ENCODE measurements at regions not wholly inside any gene's neighbourhood (a gene's known extent, or its start where the extent isn't known, plus 50 kb on each side); places are given as distances from the start of the nearest gene placed in this dataset.

GRCh38 chr7:79775911-79776310 is 322.4 kb upstream of the MAGI2 start:
- H3K9me3 ChIP-seq (replicated peaks; ENCODE audit: control insufficient read depth, insufficient read depth, low read length), result no peaks in the 10 kb centered on the region
- no peak for TF ChIP-seq POLR2AphosphoS5 (IDR thresholded peaks at IDR 0.05; ENCODE audit: insufficient read depth, low read depth, low read length)
- no peak overlapping the region for H2AFZ ChIP-seq (ENCODE audit: low read depth, low read length)
- no peak overlapping the region for H3K4me2 ChIP-seq (ENCODE audit: insufficient read depth, low read length)
- H3K79me2 ChIP-seq (ENCODE audit: control insufficient read depth, insufficient read depth, low read length), result no peaks in the 10 kb centered on the region
- ChIA-PET POLR2A (no interaction called here), CTCF (no interaction called here)
- intact Hi-C loops (cut with micrococcal nuclease) (no loop called here), dilution Hi-C loops (cut with MboI; ENCODE audit: extremely low pct_ligation_motif_present, low sequenced_read_pairs) (no loop called here)
- no peaks in the 10 kb centered on the region for H4K20me1 ChIP-seq (replicated peaks; ENCODE audit: control insufficient read depth, extremely low read depth, insufficient read depth, low read length)
- no peak overlapping the region for H3K27ac ChIP-seq (ENCODE audit: insufficient read depth, low read depth, low read length)
- H3K4me1 ChIP-seq (ENCODE audit: control insufficient read depth, extremely low read depth, insufficient read depth, low read length), result no peaks in the 10 kb centered on the region
- no peaks in the 10 kb centered on the region for H3K27me3 ChIP-seq (ENCODE audit: control insufficient read depth in 2 of 2, insufficient read depth in 2 of 2, low read length in 2 of 2)
- no peak overlapping the region for H3K9ac ChIP-seq (replicated peaks; ENCODE audit: extremely low read depth, insufficient read depth, low read length)
- BruUV-seq (replicated peaks), result no TSS peak
- DNase-seq (ENCODE audit: low read depth, low spot score) (no peak), FAIRE-seq (no peak)
- H3K4me3 ChIP-seq (replicated peaks in 1 of 3; ENCODE audit: insufficient read depth in 1 of 3, low read depth in 1 of 3, low read length in 3 of 3), result no peak overlapping the region
- H3K36me3 ChIP-seq (ENCODE audit: control insufficient read depth in 2 of 2, extremely low read depth in 1 of 2, insufficient read depth in 2 of 2, low read length in 2 of 2), result no peaks in the 10 kb centered on the region
- H3K9me1 ChIP-seq (replicated peaks; ENCODE audit: control insufficient read depth, extremely low read depth, insufficient read depth, low read length), result no peaks in the 10 kb centered on the region

GRCh38 chr7:79774150-79774549 is 320.7 kb upstream of the MAGI2 start:
- CTCF ChIA-PET, result interaction anchor here (1.1 kb wide), 1 partner anchor 8 kb away, joined by 3 read pairs; no protein-coding TSS in a partner anchor
- no peak for FAIRE-seq

More at GRCh38 chr7:79774150-79774549, 320.7 kb upstream of the MAGI2 start:
- no peaks in the 10 kb centered on the region for H3K79me2 ChIP-seq (ENCODE audit: control insufficient read depth, insufficient read depth, low read length)
- H3K9me1 ChIP-seq (replicated peaks; ENCODE audit: control insufficient read depth, extremely low read depth, insufficient read depth, low read length), result no peaks in the 10 kb centered on the region
- H3K4me1 ChIP-seq (ENCODE audit: control insufficient read depth, extremely low read depth, insufficient read depth, low read length), result no peaks in the 10 kb centered on the region
- no peak overlapping the region for H3K27ac ChIP-seq (ENCODE audit: insufficient read depth, low read depth, low read length)
- H3K9ac ChIP-seq (replicated peaks; ENCODE audit: extremely low read depth, insufficient read depth, low read length), result no peak overlapping the region
- no peaks in the 10 kb centered on the region for H4K20me1 ChIP-seq (replicated peaks; ENCODE audit: control insufficient read depth, extremely low read depth, insufficient read depth, low read length)
- dilution Hi-C loops (cut with MboI; ENCODE audit: extremely low pct_ligation_motif_present, low sequenced_read_pairs) (no loop called here), intact Hi-C loops (cut with micrococcal nuclease) (no loop called here)
- no peaks in the 10 kb centered on the region for H3K36me3 ChIP-seq (ENCODE audit: control insufficient read depth in 2 of 2, extremely low read depth in 1 of 2, insufficient read depth in 2 of 2, low read length in 2 of 2)
- TF ChIP-seq MYC (IDR thresholded peaks at IDR 0.05; ENCODE audit: low read depth, low read length), result no peak
- TF ChIP-seq EZH2 (IDR thresholded peaks at IDR 0.05; ENCODE audit: borderline replicate concordance, low read depth, low read length, severe bottlenecking), result no peak
- no peak for TF ChIP-seq FOS (IDR thresholded peaks at IDR 0.05; ENCODE audit: borderline replicate concordance, insufficient read depth, low read length)
- no peak for TF ChIP-seq CTCF (IDR thresholded peaks at IDR 0.05; ENCODE audit: extremely low read depth in 1 of 2, insufficient read depth in 1 of 2, low read depth in 1 of 2, low read length in 2 of 2)
- no peak for TF ChIP-seq POLR2AphosphoS5 (IDR thresholded peaks at IDR 0.05; ENCODE audit: insufficient read depth, low read depth, low read length)
- TF ChIP-seq, protein P1, sequence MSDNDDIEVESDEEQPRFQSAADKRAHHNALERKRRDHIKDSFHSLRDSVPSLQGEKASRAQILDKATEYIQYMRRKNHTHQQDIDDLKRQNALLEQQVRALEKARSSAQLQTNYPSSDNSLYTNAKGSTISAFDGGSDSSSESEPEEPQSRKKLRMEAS (IDR thresholded peaks at IDR 0.05; ENCODE audit: insufficient read depth, insufficient read length), result no peak
- no peak for TF ChIP-seq POLR2A (IDR thresholded peaks at IDR 0.05; ENCODE audit: low read depth, low read length)
- no peak for TF ChIP-seq JUN (IDR thresholded peaks at IDR 0.05; ENCODE audit: borderline replicate concordance, insufficient read depth, insufficient read length, low read depth)
- TF ChIP-seq GATA2 (IDR thresholded peaks at IDR 0.05; ENCODE audit: insufficient read depth, insufficient read length, low read depth, low read length), result no peak
- H3K4me2 ChIP-seq (ENCODE audit: insufficient read depth, low read length), result no peak overlapping the region
- H2AFZ ChIP-seq (ENCODE audit: low read depth, low read length), result no peak overlapping the region
- BruUV-seq (replicated peaks), result no TSS peak
- POLR2A ChIA-PET, result no interaction called here
- H3K4me3 ChIP-seq (replicated peaks in 1 of 3; ENCODE audit: insufficient read depth in 1 of 3, low read depth in 1 of 3, low read length in 3 of 3), result no peak overlapping the region
- H3K9me3 ChIP-seq (replicated peaks; ENCODE audit: control insufficient read depth, insufficient read depth, low read length), result no peaks in the 10 kb centered on the region
- no peaks in the 10 kb centered on the region for H3K27me3 ChIP-seq (ENCODE audit: control insufficient read depth in 2 of 2, insufficient read depth in 2 of 2, low read length in 2 of 2)
- DNase-seq (ENCODE audit: low read depth, low spot score), result no peak

All from endothelial cell of umbilical vein (primary cell).